OCI-LY1 (cell line): ENCODE measurements at regions not wholly inside any gene's neighbourhood (a gene's known extent, or its start where the extent isn't known, plus 50 kb on each side); places are given as distances from the start of the nearest gene placed in this dataset.

Experiments used
- H2AFZ ChIP-seq: fragments of 200-600 bp; sonication (generic), shearing (Covaris generic); 2 replicates; pipeline ENCODE4 v1.6.0; 2014; ENCODE audit warnings: antibody characterized with exemption, mild to moderate bottlenecking, low read length
- H3F3A ChIP-seq: fragments of 200-600 bp; sonication (generic), shearing (Covaris generic); 2 replicates; pipeline ENCODE4 v1.6.0; 2014; ENCODE audit warnings: mild to moderate bottlenecking, antibody characterized with exemption, low read length, moderate library complexity; ENCODE audit not compliant: insufficient read depth
- H3K27ac ChIP-seq: fragments of 200-600 bp; sonication (generic); 2 replicates; pipeline ENCODE4 v1.5.1; 2014; ENCODE audit warnings: low read length, mixed run types, mild to moderate bottlenecking, low read depth; ENCODE audit not compliant: poor library complexity, severe bottlenecking
- H3K27me3 ChIP-seq: fragments of 200-600 bp; sonication (generic); 2 replicates; pipeline ENCODE4 v1.6.0; 2014; ENCODE audit warnings: antibody characterized with exemption, mild to moderate bottlenecking, low read length, moderate library complexity; ENCODE audit not compliant: insufficient read depth
- H3K36me3 ChIP-seq: fragments of 200-600 bp; sonication (generic); 2 replicates; pipeline ENCODE4 v1.6.1; 2014; ENCODE audit warnings: mild to moderate bottlenecking, antibody characterized with exemption, low read length, moderate library complexity, mixed read lengths; ENCODE audit not compliant: insufficient read depth
- H3K4me1 ChIP-seq: fragments of 200-600 bp; sonication (generic); 2 replicates; pipeline ENCODE4 v1.5.1; 2014; ENCODE audit warnings: mild to moderate bottlenecking, low read length, moderate library complexity; ENCODE audit not compliant: insufficient read depth, severe bottlenecking
- H3K4me2 ChIP-seq: fragments of 200-600 bp; sonication (generic), shearing (Covaris generic); 2 replicates; pipeline ENCODE4 v1.6.1; 2014; ENCODE audit warnings: low read length
- H3K4me3 ChIP-seq: fragments of 200-600 bp; sonication (generic); 2 replicates; pipeline ENCODE4 v1.5.1; 2014; ENCODE audit warnings: low read length, low read depth, mild to moderate bottlenecking, mixed read lengths; ENCODE audit not compliant: poor library complexity, severe bottlenecking
- H3K79me2 ChIP-seq: fragments of 200-600 bp; shearing (Covaris generic); 2 replicates; pipeline ENCODE4 v1.6.1; 2016; ENCODE audit warnings: mixed run types, low read length, mixed read lengths; ENCODE audit not compliant: insufficient read depth
- H3K9ac ChIP-seq: fragments of 200-600 bp; sonication (generic), shearing (Covaris generic); 2 replicates; pipeline ENCODE4 v1.6.1; 2014; ENCODE audit warnings: mild to moderate bottlenecking, low read length, mixed read lengths
- H3K9me2 ChIP-seq: fragments of 200-600 bp; sonication (generic), shearing (Covaris generic); 2 replicates; pipeline ENCODE4 v1.6.1; 2014; ENCODE audit warnings: low read depth, mild to moderate bottlenecking, low read length, mixed read lengths
- H3K9me3 ChIP-seq: fragments of 200-600 bp; shearing (Covaris generic); 2 replicates; pipeline ENCODE4 v1.6.1; 2014; ENCODE audit warnings: low read length, mixed read lengths
- H4K20me1 ChIP-seq: fragments of 200-600 bp; sonication (generic), shearing (Covaris generic); 2 replicates; pipeline ENCODE4 v1.6.0; 2016; ENCODE audit warnings: mild to moderate bottlenecking, low read length; ENCODE audit not compliant: insufficient read depth
- CTCF ChIP-seq: fragments of 200-600 bp; sonication (generic), shearing (Covaris generic); IDR thresholded peaks from 2 replicates; pipeline ENCODE4 v1.5.1; 2017; ENCODE audit warnings: mild to moderate bottlenecking, antibody characterized with exemption, low read length, moderate library complexity, mixed read lengths
- EZH2 ChIP-seq: fragments of 200-600 bp; sonication (generic), shearing (Covaris generic); IDR thresholded peaks from 2 replicates; pipeline ENCODE4 v1.8.0; 2017; ENCODE audit warnings: borderline replicate concordance, mixed run types, mild to moderate bottlenecking, antibody characterized with exemption, low read length, moderate library complexity, mixed read lengths

- Histone ChIP-seq H3K4me2 (no peak overlapping the region), H2AFZ (no peak overlapping the region), H3K79me2 (no peaks in the 10 kb centered on the region), H4K20me1 (no peaks in the 10 kb centered on the region), H3K36me3 (no peaks in the 10 kb centered on the region), H3F3A (no peaks in the 10 kb centered on the region), H3K27ac (no peak overlapping the region), H3K9me3 (no peaks in the 10 kb centered on the region), H3K27me3 (no peaks in the 10 kb centered on the region), H3K9me2 (no peaks in the 10 kb centered on the region), H3K4me1 (no peaks in the 10 kb centered on the region), H3K4me3 (no peak overlapping the region), H3K9ac (no peak overlapping the region)
- TF ChIP-seq EZH2, result no peak
- no peak for TF ChIP-seq CTCF
Observed at GRCh38 chr14:70265422-70265821, 76.7 kb upstream of the SLC8A3 start.

- Histone ChIP-seq H3K4me2 (no peak overlapping the region), H3K9me3 (no peaks in the 10 kb centered on the region), H3K9me2 (no peaks in the 10 kb centered on the region), H3K4me3 (no peak overlapping the region), H3K27me3 (no peaks in the 10 kb centered on the region), H3K9ac (no peak overlapping the region), H3K4me1 (no peaks in the 10 kb centered on the region), H3K79me2 (no peaks in the 10 kb centered on the region), H4K20me1 (no peaks in the 10 kb centered on the region), H2AFZ (no peak overlapping the region), H3K36me3 (no peaks in the 10 kb centered on the region; the same call in 1 of the 2 replicates), H3F3A (no peaks in the 10 kb centered on the region), H3K27ac (no peak overlapping the region)
- no peak for TF ChIP-seq CTCF
- no peak for TF ChIP-seq EZH2
Observed at GRCh38 chr14:70259420-70259819, 70.7 kb upstream of the SLC8A3 start.

- no peaks in the 10 kb centered on the region for H3K9me3 ChIP-seq
- H4K20me1 ChIP-seq, result no peaks in the 10 kb centered on the region
- no peak overlapping the region for H2AFZ ChIP-seq
- no peaks in the 10 kb centered on the region for H3F3A ChIP-seq
- no peaks in the 10 kb centered on the region for H3K27me3 ChIP-seq
- H3K9ac ChIP-seq, result no peak overlapping the region
- no peaks in the 10 kb centered on the region; the same call in 1 of the 2 replicates for H3K36me3 ChIP-seq
- H3K4me1 ChIP-seq, result no peaks in the 10 kb centered on the region
- no peak overlapping the region for H3K27ac ChIP-seq
- no peaks in the 10 kb centered on the region for H3K79me2 ChIP-seq
- TF ChIP-seq EZH2 (no peak), CTCF (peak; percentile 78)
- no peaks in the 10 kb centered on the region for H3K9me2 ChIP-seq
- H3K4me3 ChIP-seq, result no peak overlapping the region
- no peak overlapping the region for H3K4me2 ChIP-seq
Observed at GRCh38 chr14:70257526-70257925, 68.8 kb upstream of the SLC8A3 start.
